NCI-H2171 treated with DMSO at 0.1 percent for 48 hours (cell line): ENCODE measurements at regions not wholly inside any gene's neighbourhood (a gene's known extent, or its start where the extent isn't known, plus 50 kb on each side); places are given as distances from the start of the nearest gene placed in this dataset.

Experiments
- DNase-seq: peaks from one replicate; lab custom pipeline; 2025; lab: John Stamatoyannopoulos, UW

GRCh38 chr17:51487947-51488346, 227.6 kb downstream of the UTP18 start:
- peak; percentile 2 for DNase-seq

- no peak for DNase-seq
Observed at GRCh38 chr17:51491416-51491815, 231.1 kb downstream of the UTP18 start.

- no peak for DNase-seq
Observed at GRCh38 chr17:51493206-51493605, 232.9 kb downstream of the UTP18 start.

- DNase-seq, result no peak
Observed at GRCh38 chr17:51496378-51496777, 236.0 kb downstream of the UTP18 start.

GRCh38 chr17:51499897-51500296, 239.6 kb downstream of the UTP18 start:
- DNase-seq, result no peak

GRCh38 chr17:51500454-51500853, 240.1 kb downstream of the UTP18 start:
- DNase-seq, result no peak

GRCh38 chr17:51505450-51505849, 245.1 kb downstream of the UTP18 start:
- DNase-seq, result no peak

- no peak for DNase-seq
Observed at GRCh38 chr17:51507444-51507843, 247.1 kb downstream of the UTP18 start.

GRCh38 chr17:51508048-51508447, 247.7 kb downstream of the UTP18 start:
- peak; percentile 3 for DNase-seq

GRCh38 chr17:51510940-51511339, 250.6 kb downstream of the UTP18 start:
- DNase-seq, result no peak

GRCh38 chr17:51512220-51512907, 252.0 kb downstream of the UTP18 start:
- no peak for DNase-seq

- DNase-seq, result no peak
Observed at GRCh38 chr17:51516924-51517323, 256.6 kb downstream of the UTP18 start.

- DNase-seq, result no peak
Observed at GRCh38 chr17:51524524-51524923, 264.2 kb downstream of the UTP18 start.

- DNase-seq, result no peak
Observed at GRCh38 chr17:51526507-51526906, 266.2 kb downstream of the UTP18 start.

- no peak for DNase-seq
Observed at GRCh38 chr17:51527225-51527982, 267.1 kb downstream of the UTP18 start.

- no peak for DNase-seq
Observed at GRCh38 chr17:51528111-51528510, 267.8 kb downstream of the UTP18 start.

- DNase-seq, result no peak
Observed at GRCh38 chr17:51533219-51533618, 272.9 kb downstream of the UTP18 start.

GRCh38 chr17:51533821-51534220, 273.5 kb downstream of the UTP18 start:
- DNase-seq, result no peak

GRCh38 chr17:51536627-51537026, 276.3 kb downstream of the UTP18 start:
- no peak for DNase-seq

GRCh38 chr17:51537996-51538550, 277.7 kb downstream of the UTP18 start:
- DNase-seq, result no peak

GRCh38 chr17:51540151-51540550, 279.8 kb downstream of the UTP18 start:
- no peak for DNase-seq

GRCh38 chr17:51541215-51541614, 280.9 kb downstream of the UTP18 start:
- no peak for DNase-seq

- no peak for DNase-seq
Observed at GRCh38 chr17:51546114-51546513, 285.8 kb downstream of the UTP18 start.
